Liver (tissue), 8 donors: ENCODE measurements at regions not wholly inside any gene's neighbourhood (a gene's known extent, or its start where the extent isn't known, plus 50 kb on each side); places are given as distances from the start of the nearest gene placed in this dataset.
"Not testable (repeated sequence)": the region's sequence is repeated elsewhere in the genome, so short reads cannot be mapped to it uniquely, and the experiment has no call there.

Experiments
- DNase-seq: peaks from one replicate; pipeline ENCODE4 v3.0.0-alpha.2; 2017; ENCODE audit warnings: low spot score
- H3K27ac ChIP-seq, 2 donors: one replicate each; pipeline ENCODE4 v1.7.0; 2013; ENCODE audit warnings: inconsistent platforms in 2 of 2, low read length in 2 of 2, control low read depth in 1 of 2, low read depth in 1 of 2, mild to moderate bottlenecking in 1 of 2
- H3K27me3 ChIP-seq, 4 donors: one replicate each; pipeline versions ENCODE4 v1.6.1 to v1.7.0; 2013; ENCODE audit warnings: low read length in 3 of 4, inconsistent platforms in 1 of 4, mild to moderate bottlenecking in 1 of 4, moderate library complexity in 1 of 4; ENCODE audit not compliant: control insufficient read depth in 4 of 4, insufficient read depth in 4 of 4
- H3K36me3 ChIP-seq, 4 donors: one replicate each; pipeline versions ENCODE4 v1.6.1 to v1.7.0; 2013; ENCODE audit warnings: low read length in 3 of 4, mild to moderate bottlenecking in 3 of 4, low read depth in 1 of 4, moderate library complexity in 1 of 4; ENCODE audit not compliant: control insufficient read depth in 4 of 4, insufficient read depth in 3 of 4
- H3K4me1 ChIP-seq, 4 donors: one replicate each; pipeline versions ENCODE4 v1.6.1 to v1.7.0; 2013; ENCODE audit warnings: low read length in 3 of 4, mild to moderate bottlenecking in 3 of 4, moderate library complexity in 1 of 4; ENCODE audit not compliant: control insufficient read depth in 4 of 4, insufficient read depth in 4 of 4
- H3K4me3 ChIP-seq, 3 donors: one replicate each; pipeline versions ENCODE4 v1.6.1 to v1.7.0; 2013; ENCODE audit warnings: low read length in 3 of 3, control low read depth in 1 of 3, low read depth in 1 of 3, mild to moderate bottlenecking in 1 of 3
- H3K9ac ChIP-seq, 2 donors: one replicate each; pipeline ENCODE4 v1.7.0; 2013; ENCODE audit warnings: low read length in 2 of 2, mild to moderate bottlenecking in 2 of 2, moderate library complexity in 2 of 2, control low read depth in 1 of 2, low read depth in 1 of 2
- H3K9me3 ChIP-seq, 4 donors: one replicate each; pipeline versions ENCODE4 v1.6.1 to v1.7.0; 2013; ENCODE audit warnings: low read length in 3 of 4; ENCODE audit not compliant: control insufficient read depth in 4 of 4
- ATF3 ChIP-seq: IDR thresholded peaks from 2 replicates; pipeline ENCODE4 v1.6.1; 2016; ENCODE audit warnings: antibody characterized with exemption
- CTCF ChIP-seq: fragments of 150-350 bp; IDR thresholded peaks from 2 replicates; pipeline ENCODE4 v1.5.1; 2017; ENCODE audit warnings: improper control_type of control experiment, low read depth, low read length; ENCODE audit not compliant: missing input control
- EGR1 ChIP-seq, 2 donors: IDR thresholded peaks; 2 replicates each; pipeline ENCODE4 v1.6.1; 2016 to 2018; ENCODE audit warnings: antibody characterized with exemption in 2 of 2, low read depth in 2 of 2
- FOXA1 ChIP-seq: IDR thresholded peaks from 2 replicates; pipeline ENCODE4 v1.6.1; 2016; ENCODE audit warnings: antibody characterized with exemption
- FOXA2 ChIP-seq: IDR thresholded peaks from 2 replicates; pipeline ENCODE4 v1.6.1; 2016; ENCODE audit warnings: antibody characterized with exemption
- GABPA ChIP-seq, 2 donors: IDR thresholded peaks in 1 of 2; conservative IDR thresholded peaks in 1 of 2; 2 replicates each; pipeline ENCODE4 v1.6.1; 2016; ENCODE audit warnings: antibody characterized with exemption in 2 of 2, mild to moderate bottlenecking in 1 of 2, moderate library complexity in 1 of 2
- HNF4G ChIP-seq: IDR thresholded peaks from 2 replicates; pipeline ENCODE4 v1.6.1; 2016; ENCODE audit warnings: antibody characterized with exemption
- JUND ChIP-seq, 2 donors: IDR thresholded peaks; 2 replicates each; pipeline ENCODE4 v1.6.1; 2016; ENCODE audit warnings: antibody characterized with exemption in 2 of 2
- MAX ChIP-seq: IDR thresholded peaks from 2 replicates; pipeline ENCODE4 v1.6.1; 2016; ENCODE audit warnings: antibody characterized with exemption
- NR2F2 ChIP-seq: IDR thresholded peaks from 2 replicates; pipeline ENCODE4 v1.6.1; 2016; ENCODE audit warnings: antibody characterized with exemption
- RAD21 ChIP-seq, 2 donors: IDR thresholded peaks; 2 replicates each; pipeline ENCODE4 v1.6.1; 2016; ENCODE audit warnings: antibody characterized with exemption in 2 of 2, mild to moderate bottlenecking in 2 of 2
- REST ChIP-seq: IDR thresholded peaks from 2 replicates; pipeline ENCODE4 v1.6.1; 2016; ENCODE audit warnings: antibody characterized with exemption, mild to moderate bottlenecking
- RXRA ChIP-seq, 2 donors: IDR thresholded peaks; 2 replicates each; pipeline ENCODE4 v1.6.1; 2017 to 2018; ENCODE audit warnings: antibody characterized with exemption in 2 of 2, mild to moderate bottlenecking in 1 of 2
- SP1 ChIP-seq: IDR thresholded peaks from 2 replicates; pipeline ENCODE4 v1.6.1; 2018; ENCODE audit warnings: antibody characterized with exemption, mild to moderate bottlenecking
- ZBTB33 ChIP-seq: IDR thresholded peaks from 2 replicates; pipeline ENCODE4 v1.6.1; 2016; ENCODE audit warnings: antibody characterized with exemption
- WGBS: extraction: QIAGEN DNeasy Blood & Tissue Kit; methylation state at CpG from one replicate; pipeline ENCODE4 v1.1.7; 2013; 5-methylcytosine and 5-hydroxymethylcytosine counted together
- donor health status: healthy.
- donor health status: healthy.
- donor health status: healthy.
- donor health status: healthy.
- donor health status: healthy.

- no peak for TF ChIP-seq RXRA (IDR thresholded peaks at IDR 0.05)
Observed at GRCh38 chr21:31786164-31786920, 54.4 kb upstream of the SCAF4 start (continued).

GRCh38 chr21:31785237-31786163, 53.6 kb upstream of the SCAF4 start:
- not testable (repeated sequence) for H3K9me3 ChIP-seq, H3K36me3 ChIP-seq, H3K27me3 ChIP-seq, H3K27ac ChIP-seq, H3K4me1 ChIP-seq, H3K4me3 ChIP-seq, H3K9ac ChIP-seq
- WGBS, result 55% methylated on average over 11 of the region's 11 CpGs
- peak; percentile 71 for DNase-seq
- TF ChIP-seq RAD21 (IDR thresholded peaks at IDR 0.05), result peak; percentile 75 to 84
- peak; percentile 71 for TF ChIP-seq CTCF

GRCh38 chr21:31781737-31782136, 49.8 kb upstream of the SCAF4 start:
- no peak overlapping the region for H3K9ac ChIP-seq
- WGBS, result 30% methylated on average over 3 of the region's 3 CpGs

More at GRCh38 chr21:31781737-31782136, 49.8 kb upstream of the SCAF4 start:
- no peaks in the 10 kb centered on the region for H3K4me1 ChIP-seq
- no peak overlapping the region for H3K4me3 ChIP-seq
- no peaks in the 10 kb centered on the region for H3K36me3 ChIP-seq
- no peaks in the 10 kb centered on the region for H3K9me3 ChIP-seq
- no peak overlapping the region for H3K27ac ChIP-seq
- no peak for DNase-seq
- H3K27me3 ChIP-seq, result no peaks in the 10 kb centered on the region
- TF ChIP-seq ZBTB33, result no peak
- no peak for TF ChIP-seq GABPA (IDR thresholded peaks at IDR 0.05 in 1 of 2, conservative IDR thresholded peaks at IDR 0.05 in 1 of 2)
- TF ChIP-seq SP1, result no peak
- TF ChIP-seq FOXA2, result no peak
- no peak for TF ChIP-seq NR2F2
- no peak for TF ChIP-seq FOXA1
- no peak for TF ChIP-seq MAX
- TF ChIP-seq JUND (IDR thresholded peaks at IDR 0.05), result no peak
- no peak for TF ChIP-seq EGR1 (IDR thresholded peaks at IDR 0.05; ENCODE audit: low read depth in 2 of 2)
- TF ChIP-seq HNF4G, result no peak
- TF ChIP-seq REST, result no peak
- TF ChIP-seq RAD21 (IDR thresholded peaks at IDR 0.05), result no peak
- no peak for TF ChIP-seq ATF3
